Muscle layer of colon (tissue), 2 donors: ENCODE measurements at regions not wholly inside any gene's neighbourhood (a gene's known extent, or its start where the extent isn't known, plus 50 kb on each side); places are given as distances from the start of the nearest gene placed in this dataset.

ENCODE experiments used
- H3K27ac ChIP-seq: one replicate; pipeline ENCODE4 v1.7.0; 2013; ENCODE audit warnings: low read depth, mild to moderate bottlenecking, low read length, moderate library complexity
- H3K27me3 ChIP-seq, 2 donors: one replicate each; pipeline ENCODE4 v1.7.0; 2013; ENCODE audit warnings: low read length in 2 of 2, mild to moderate bottlenecking in 2 of 2; ENCODE audit not compliant: insufficient read depth in 2 of 2, control insufficient read depth in 1 of 2
- H3K36me3 ChIP-seq: one replicate; pipeline ENCODE4 v1.7.0; 2013; ENCODE audit warnings: mild to moderate bottlenecking, low read length; ENCODE audit not compliant: insufficient read depth
- H3K4me1 ChIP-seq: one replicate; pipeline ENCODE4 v1.7.0; 2013; ENCODE audit warnings: mild to moderate bottlenecking, low read length; ENCODE audit not compliant: insufficient read depth
- H3K4me3 ChIP-seq, 2 donors: one replicate each; pipeline ENCODE4 v1.7.0; 2013; ENCODE audit warnings: low read length in 2 of 2, low read depth in 1 of 2, mild to moderate bottlenecking in 1 of 2, moderate library complexity in 1 of 2
- H3K9ac ChIP-seq: one replicate; pipeline ENCODE4 v1.7.0; 2013; ENCODE audit warnings: low read length
- H3K9me3 ChIP-seq: one replicate; pipeline ENCODE4 v1.7.0; 2013; ENCODE audit warnings: mild to moderate bottlenecking, low read length
- donor health status: abdominal sarcoma.
- donor health status: Adenocarcinoma of cecum.

DNA sequence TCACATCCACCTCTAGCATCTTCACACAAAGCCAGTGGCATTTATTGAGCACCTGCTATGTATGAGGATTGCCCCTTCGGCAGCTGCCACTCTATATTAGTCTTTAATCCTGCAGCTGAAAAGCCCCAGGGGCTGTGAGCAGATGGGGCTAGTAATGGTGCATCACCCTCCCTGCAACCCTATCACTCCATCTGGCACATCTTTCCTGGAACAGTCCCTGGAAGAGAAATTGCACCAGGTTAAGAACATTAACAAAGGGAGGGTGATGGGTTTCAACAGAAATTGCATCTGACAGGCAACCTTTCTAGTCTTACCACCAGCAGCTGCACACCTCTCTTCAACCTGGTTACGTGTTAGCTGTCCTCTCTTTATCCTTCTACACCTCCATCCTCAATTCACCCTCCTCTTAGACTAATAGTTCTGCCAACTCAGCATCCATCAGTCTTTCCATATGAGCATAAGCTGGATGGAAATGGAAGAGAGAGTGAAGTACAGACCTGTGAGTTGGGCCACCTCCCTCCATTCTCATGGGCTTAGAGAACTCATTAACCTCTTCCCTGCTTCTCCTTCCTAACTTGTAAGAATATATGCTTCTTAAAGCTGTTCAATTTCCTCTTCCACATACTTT is 168.6 kb upstream of the NEBL start:
- Histone ChIP-seq H3K27ac (no peak overlapping the region), H3K9ac (no peak overlapping the region)

DNA sequence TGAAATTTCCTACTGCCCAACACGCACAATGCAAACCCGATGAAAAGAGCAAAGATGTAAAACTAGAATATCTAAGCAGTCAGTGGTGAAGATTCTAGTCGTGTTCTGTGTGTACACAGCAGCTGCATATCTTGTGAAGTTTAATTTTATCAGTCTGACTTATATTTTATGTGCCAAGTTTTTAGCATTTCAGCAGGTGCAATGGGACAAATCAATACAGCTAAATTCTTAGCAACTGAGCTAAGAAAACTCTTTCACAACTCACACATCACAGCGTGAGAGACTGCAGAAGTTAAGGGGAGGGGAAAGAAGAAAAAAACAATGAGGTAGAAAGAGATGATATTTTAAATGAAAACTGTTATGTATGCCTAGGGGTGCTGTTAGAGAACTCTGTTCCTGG is 164.9 kb upstream of the NEBL start:
- Histone ChIP-seq H3K9me3 (no peaks in the 10 kb centered on the region), H3K27me3 (no peaks in the 10 kb centered on the region)

More for the DNA sequence above, 168.6 kb upstream of the NEBL start:
- Histone ChIP-seq H3K27me3 (no peaks in the 10 kb centered on the region), H3K4me1 (no peaks in the 10 kb centered on the region), H3K9me3 (no peaks in the 10 kb centered on the region), H3K36me3 (no peaks in the 10 kb centered on the region), H3K4me3 (no peak overlapping the region)

DNA sequence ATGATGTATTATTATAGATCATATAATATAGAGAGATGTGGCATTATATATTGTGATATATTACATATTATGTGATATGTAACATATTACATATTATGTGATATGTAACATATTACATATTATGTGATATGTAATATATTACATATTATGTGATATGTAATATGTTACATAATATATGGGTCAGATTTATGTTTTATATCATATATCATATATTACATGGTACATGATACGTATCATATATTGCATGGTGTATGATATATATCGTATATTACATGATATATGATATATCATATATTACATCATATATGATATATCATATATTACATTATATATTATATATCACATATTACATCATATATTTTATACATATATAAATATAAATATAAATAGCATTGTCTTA is 164.1 kb upstream of the NEBL start:
- Histone ChIP-seq H3K9me3 (no peaks in the 10 kb centered on the region), H3K9ac (no peak overlapping the region), H3K27me3 (no peaks in the 10 kb centered on the region), H3K27ac (no peak overlapping the region), H3K4me1 (no peaks in the 10 kb centered on the region), H3K4me3 (no peak overlapping the region), H3K36me3 (no peaks in the 10 kb centered on the region)

More for the DNA sequence above, 164.9 kb upstream of the NEBL start:
- H3K27ac ChIP-seq = no peak overlapping the region
- no peaks in the 10 kb centered on the region for H3K4me1 ChIP-seq
- H3K9ac ChIP-seq = no peak overlapping the region
- no peak overlapping the region for H3K4me3 ChIP-seq
- no peaks in the 10 kb centered on the region for H3K36me3 ChIP-seq

DNA sequence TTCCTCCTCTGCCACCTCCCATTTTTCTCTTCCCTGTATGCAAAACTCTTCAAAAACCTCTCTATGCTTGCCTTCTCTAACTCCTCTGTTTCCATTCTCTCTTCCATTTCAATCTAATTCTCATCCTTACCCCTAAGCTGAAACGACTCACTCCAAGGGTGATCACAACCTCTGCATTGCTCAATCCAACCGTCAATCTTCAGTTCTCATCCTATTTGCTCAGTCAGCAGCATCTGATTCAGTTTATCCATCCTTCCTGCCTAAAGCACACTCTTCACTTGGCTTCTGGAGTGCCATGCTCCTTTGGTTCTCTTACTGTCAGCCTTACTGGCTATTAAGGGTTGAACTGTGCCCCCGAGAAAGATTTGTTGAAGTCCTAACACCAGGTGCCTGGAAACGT is 163.5 kb upstream of the NEBL start:
- Histone ChIP-seq H3K36me3 (no peaks in the 10 kb centered on the region), H3K4me3 (no peak overlapping the region), H3K27ac (no peak overlapping the region), H3K4me1 (no peaks in the 10 kb centered on the region), H3K9ac (no peak overlapping the region), H3K27me3 (no peaks in the 10 kb centered on the region), H3K9me3 (no peaks in the 10 kb centered on the region)

DNA sequence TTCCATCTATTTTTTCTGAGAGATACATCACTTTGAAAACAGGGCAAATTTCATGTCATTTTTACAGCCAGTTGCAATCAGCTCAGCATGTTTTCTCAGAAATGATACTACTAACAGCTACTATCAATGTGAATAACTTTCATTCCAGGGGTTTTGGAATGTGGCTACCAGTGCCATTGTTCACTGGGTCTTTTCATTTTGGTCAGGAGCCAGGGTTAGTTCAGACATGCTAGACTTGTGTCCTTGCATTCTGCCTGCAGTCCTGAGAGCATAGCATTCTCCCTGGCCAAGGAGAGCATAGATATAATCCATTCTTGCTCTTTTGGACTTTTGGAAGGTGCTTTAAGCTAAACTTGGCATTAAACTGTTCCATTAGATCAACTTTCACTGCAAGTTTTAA is 160.9 kb upstream of the NEBL start:
- H3K27me3 ChIP-seq = no peaks in the 10 kb centered on the region
- no peak overlapping the region for H3K4me3 ChIP-seq
- H3K9ac ChIP-seq = no peak overlapping the region
- no peaks in the 10 kb centered on the region for H3K4me1 ChIP-seq
- H3K36me3 ChIP-seq = no peaks in the 10 kb centered on the region
- H3K9me3 ChIP-seq = no peaks in the 10 kb centered on the region
- H3K27ac ChIP-seq = no peak overlapping the region

DNA sequence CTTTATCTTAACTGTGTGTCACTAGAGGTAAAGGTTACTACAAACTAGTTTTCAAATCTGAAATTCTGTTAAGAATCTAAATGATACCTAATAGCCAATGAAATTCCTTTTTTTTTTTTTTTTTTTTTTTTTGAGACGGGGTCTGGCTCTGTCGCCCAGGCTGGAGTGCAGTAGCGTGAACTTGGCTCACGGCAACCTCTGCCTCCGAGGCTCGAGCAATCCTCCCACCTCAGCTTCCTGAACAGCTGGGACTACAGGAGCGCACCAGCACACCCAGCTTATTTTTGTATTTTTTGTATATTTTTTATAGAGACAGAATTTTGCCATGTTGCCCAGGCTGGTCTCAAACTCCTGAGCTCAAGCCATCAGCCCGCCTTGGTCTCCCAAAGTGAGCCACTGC is 160.3 kb upstream of the NEBL start:
- Histone ChIP-seq H3K4me3 (no peak overlapping the region), H3K4me1 (no peaks in the 10 kb centered on the region), H3K9ac (no peak overlapping the region), H3K27ac (no peak overlapping the region), H3K27me3 (no peaks in the 10 kb centered on the region), H3K36me3 (no peaks in the 10 kb centered on the region), H3K9me3 (no peaks in the 10 kb centered on the region)

DNA sequence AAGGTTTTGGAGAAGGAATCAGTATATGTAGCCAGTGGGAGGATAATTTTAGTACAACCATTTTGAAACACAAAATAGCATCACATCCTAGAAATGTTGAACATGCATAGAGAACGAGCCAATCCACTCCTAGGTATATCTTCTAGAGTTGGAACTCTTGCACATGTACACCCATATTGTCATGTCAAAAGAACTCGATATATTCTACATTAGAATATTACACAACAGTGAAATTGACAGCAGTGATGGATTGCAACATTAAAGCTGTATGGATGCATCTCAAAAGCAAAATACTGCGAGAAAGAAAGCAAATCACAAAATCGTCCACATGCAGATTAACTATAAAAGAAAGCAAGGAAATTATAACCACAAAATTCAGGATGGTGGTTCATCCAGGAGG is 159.3 kb upstream of the NEBL start:
- Histone ChIP-seq H3K27ac (no peak overlapping the region), H3K9ac (no peak overlapping the region), H3K4me1 (no peaks in the 10 kb centered on the region), H3K4me3 (no peak overlapping the region), H3K9me3 (no peaks in the 10 kb centered on the region), H3K27me3 (no peaks in the 10 kb centered on the region), H3K36me3 (no peaks in the 10 kb centered on the region)

DNA sequence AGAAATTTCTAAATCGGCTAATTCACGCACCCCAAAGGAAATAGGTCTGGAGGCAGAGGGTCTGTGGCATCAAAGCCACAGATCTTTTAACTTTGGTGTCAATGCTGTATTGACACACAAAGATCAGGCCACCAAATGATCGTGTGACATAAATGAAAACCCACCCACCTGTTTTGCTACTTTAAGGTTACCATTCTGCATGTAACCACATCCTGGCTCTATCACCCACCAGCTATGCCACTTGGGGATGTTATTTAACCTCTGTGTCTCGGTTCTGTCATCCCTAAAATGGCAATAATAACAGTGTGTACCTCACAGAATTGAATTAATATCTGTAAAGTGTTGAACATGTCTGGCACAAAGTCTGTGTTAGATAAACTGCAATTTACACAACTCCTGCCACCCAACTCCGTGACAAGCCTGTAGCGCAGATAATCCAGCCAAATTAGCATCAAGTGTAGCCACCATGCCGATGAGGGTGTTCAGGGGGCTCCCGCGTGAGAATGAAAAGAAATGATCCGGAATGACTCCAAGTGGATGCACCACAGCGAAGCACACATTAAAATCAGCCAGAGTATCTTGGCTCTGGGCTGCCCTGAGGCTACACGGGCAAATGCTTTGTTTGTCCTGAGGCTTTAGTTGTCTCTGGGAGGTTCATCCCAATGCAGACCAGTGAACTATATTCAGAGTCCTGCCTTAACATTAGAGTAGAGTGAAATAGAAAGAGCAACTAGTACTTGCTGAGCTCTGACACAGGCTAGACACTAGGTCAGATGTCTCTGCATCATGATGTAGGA is 158.4 kb upstream of the NEBL start:
- Histone ChIP-seq H3K27me3 (no peaks in the 10 kb centered on the region), H3K4me1 (no peaks in the 10 kb centered on the region), H3K4me3 (no peak overlapping the region), H3K27ac (no peak overlapping the region), H3K9ac (no peak overlapping the region), H3K9me3 (no peaks in the 10 kb centered on the region), H3K36me3 (no peaks in the 10 kb centered on the region)

DNA sequence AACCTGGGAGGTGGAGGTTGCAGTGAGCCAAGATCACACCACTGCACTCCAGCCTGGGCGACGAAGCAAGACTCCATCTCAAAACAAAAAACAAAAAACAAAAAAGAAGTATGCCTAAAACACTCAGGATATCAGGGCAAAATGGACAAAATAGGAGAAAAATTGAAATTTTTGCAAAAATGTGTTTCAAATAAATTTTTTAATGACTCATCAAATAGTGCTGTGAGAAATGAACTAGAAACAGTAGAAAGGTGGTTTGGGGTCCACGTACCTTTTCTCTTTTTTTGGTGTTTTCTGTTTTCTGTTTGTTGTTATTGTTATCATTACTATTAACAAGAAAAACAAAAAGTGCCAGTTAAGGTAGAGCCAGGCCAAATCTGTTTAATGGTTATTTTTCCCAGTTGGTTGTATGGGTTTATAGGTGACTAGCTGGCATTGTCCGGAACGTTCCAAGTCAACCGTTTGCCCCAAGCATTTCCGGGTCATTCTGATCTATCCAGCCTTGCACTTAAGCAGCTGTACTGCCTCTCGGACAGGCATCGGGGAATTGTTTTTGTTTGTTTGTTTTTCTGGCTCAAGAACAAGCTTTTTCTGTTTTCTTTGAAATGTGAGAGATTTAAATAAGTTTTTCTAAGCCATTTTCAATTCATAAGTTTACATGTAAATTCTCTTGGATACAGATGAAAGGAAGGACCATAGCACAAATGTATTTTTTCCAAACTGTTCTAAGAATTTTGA is 157.0 kb upstream of the NEBL start:
- Histone ChIP-seq H3K36me3 (no peaks in the 10 kb centered on the region), H3K4me3 (no peak overlapping the region), H3K4me1 (no peaks in the 10 kb centered on the region), H3K9me3 (no peaks in the 10 kb centered on the region), H3K9ac (no peak overlapping the region), H3K27me3 (no peaks in the 10 kb centered on the region), H3K27ac (no peak overlapping the region)

DNA sequence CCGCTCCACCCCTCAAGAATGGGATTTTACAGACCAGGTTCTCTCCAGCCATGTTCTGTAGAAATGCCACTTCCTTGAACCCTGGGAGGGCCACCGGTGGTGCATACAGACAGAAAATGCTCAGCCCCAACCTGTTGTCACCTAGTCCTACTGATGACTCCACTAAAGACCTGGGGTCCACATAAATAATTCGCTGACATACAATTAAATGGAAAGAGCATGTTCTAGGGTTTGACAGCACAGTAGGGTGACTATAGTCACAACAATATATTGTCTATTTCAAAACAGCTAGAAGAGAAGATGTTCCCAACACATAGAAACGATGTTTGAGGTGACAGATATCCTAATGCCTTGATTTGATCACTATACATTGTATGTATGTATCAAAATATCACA is 155.6 kb upstream of the NEBL start:
- Histone ChIP-seq H3K9ac (no peak overlapping the region), H3K4me1 (no peaks in the 10 kb centered on the region), H3K9me3 (no peaks in the 10 kb centered on the region), H3K27me3 (no peaks in the 10 kb centered on the region), H3K27ac (no peak overlapping the region), H3K4me3 (no peak overlapping the region), H3K36me3 (no peaks in the 10 kb centered on the region)

DNA sequence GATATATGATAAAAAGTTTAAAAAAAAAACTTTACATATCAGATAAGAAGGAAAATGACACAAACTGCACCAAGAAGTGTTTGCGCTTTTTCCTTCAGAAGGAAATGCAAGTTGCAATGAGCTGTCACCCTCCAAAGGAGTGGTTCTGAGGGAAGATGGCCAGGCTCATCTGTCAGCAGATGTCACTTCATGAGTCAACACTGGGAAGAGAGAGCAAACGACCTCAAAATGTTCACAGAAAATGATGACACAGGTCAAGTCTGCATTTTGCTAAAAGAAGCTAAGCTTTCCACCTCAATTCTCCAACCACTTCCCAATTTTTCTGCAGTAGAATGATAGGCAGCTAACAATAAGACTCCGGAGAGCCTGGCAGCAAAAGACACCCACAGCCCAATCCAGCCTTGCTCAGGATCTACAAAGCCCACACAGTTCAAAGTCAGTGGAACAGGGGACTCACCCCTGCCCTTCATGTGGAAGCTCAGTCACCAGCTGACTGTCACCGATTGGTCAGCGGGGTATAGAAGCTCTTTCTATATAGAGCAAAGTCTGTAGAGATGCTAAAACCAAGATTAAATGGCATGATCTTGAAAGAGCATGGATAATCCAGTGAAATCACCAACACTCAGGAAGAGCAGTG is 155.1 kb upstream of the NEBL start:
- no peak overlapping the region for H3K4me3 ChIP-seq
- H3K9ac ChIP-seq = no peak overlapping the region
- H3K27ac ChIP-seq = no peak overlapping the region

More for the DNA sequence above, 155.1 kb upstream of the NEBL start:
- Histone ChIP-seq H3K36me3 (no peaks in the 10 kb centered on the region), H3K27me3 (no peaks in the 10 kb centered on the region), H3K9me3 (no peaks in the 10 kb centered on the region), H3K4me1 (no peaks in the 10 kb centered on the region)
